ENCODE measurements at regions not wholly inside any gene's neighbourhood (a gene's known extent, or its start where the extent isn't known, plus 50 kb on each side); places are given as distances from the start of the nearest gene placed in this dataset.

DNA sequence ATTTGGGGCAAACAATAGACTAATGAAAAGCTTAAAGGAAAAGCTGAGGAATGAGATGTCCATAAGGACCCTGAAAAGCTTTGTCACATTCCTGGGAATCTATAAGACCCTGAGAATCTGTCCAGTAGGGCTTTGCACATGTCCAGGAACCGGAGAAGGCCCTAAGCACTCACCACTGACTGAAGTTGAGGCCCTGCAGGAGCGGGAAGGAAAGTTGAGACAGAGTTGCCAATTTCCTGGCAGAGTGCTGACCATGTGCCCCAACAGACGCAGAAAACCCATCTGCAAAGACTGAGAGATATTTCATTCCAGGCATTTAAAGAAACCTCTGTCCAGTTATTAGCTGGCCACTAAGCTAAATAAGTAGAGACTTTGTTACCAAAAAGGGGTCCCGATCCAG, 890.5 kb downstream of the UQCRFS1 start:
- TF ChIP-seq, protein P1, sequence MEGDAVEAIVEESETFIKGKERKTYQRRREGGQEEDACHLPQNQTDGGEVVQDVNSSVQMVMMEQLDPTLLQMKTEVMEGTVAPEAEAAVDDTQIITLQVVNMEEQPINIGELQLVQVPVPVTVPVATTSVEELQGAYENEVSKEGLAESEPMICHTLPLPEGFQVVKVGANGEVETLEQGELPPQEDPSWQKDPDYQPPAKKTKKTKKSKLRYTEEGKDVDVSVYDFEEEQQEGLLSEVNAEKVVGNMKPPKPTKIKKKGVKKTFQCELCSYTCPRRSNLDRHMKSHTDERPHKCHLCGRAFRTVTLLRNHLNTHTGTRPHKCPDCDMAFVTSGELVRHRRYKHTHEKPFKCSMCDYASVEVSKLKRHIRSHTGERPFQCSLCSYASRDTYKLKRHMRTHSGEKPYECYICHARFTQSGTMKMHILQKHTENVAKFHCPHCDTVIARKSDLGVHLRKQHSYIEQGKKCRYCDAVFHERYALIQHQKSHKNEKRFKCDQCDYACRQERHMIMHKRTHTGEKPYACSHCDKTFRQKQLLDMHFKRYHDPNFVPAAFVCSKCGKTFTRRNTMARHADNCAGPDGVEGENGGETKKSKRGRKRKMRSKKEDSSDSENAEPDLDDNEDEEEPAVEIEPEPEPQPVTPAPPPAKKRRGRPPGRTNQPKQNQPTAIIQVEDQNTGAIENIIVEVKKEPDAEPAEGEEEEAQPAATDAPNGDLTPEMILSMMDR (conservative IDR thresholded peaks at IDR 0.05) = no peak
- H4K8ac ChIP-seq (replicated peaks; ENCODE audit: insufficient read length, low read depth, low read length) = no peak overlapping the region
- H3K56ac ChIP-seq (ENCODE audit: insufficient read length, low read depth, low read length) = no peak overlapping the region
- H3K4me2 ChIP-seq (ENCODE audit: insufficient read depth, insufficient read length, low read length) = no peak overlapping the region
- no peak overlapping the region for H3K27ac ChIP-seq (ENCODE audit: insufficient read length, low read depth, low read length)
- H3K18ac ChIP-seq (ENCODE audit: insufficient read length, low read depth, low read length) = no peak overlapping the region
- H3K23ac ChIP-seq (ENCODE audit: insufficient read length, low read depth, low read length) = no peak overlapping the region
- H3K79me2 ChIP-seq (ENCODE audit: insufficient read depth, low read length) = no peaks in the 10 kb centered on the region
- H3K4me3 Mint-ChIP-seq = no peak overlapping the region
- no peak overlapping the region for H2BK120ac ChIP-seq (ENCODE audit: low read depth, low read length, poor library complexity, severe bottlenecking)
- no peak overlapping the region for H3T11ph ChIP-seq (ENCODE audit: low read length)
- no peak overlapping the region for H2BK5ac ChIP-seq (ENCODE audit: insufficient read length, low read length)
- H2BK20ac ChIP-seq (ENCODE audit: low read depth, low read length, poor library complexity, severe bottlenecking) = no peak overlapping the region
- H4K20me1 ChIP-seq (ENCODE audit: control insufficient read depth, insufficient read depth, insufficient read length) = no peaks in the 10 kb centered on the region
- H4K5ac ChIP-seq (ENCODE audit: insufficient read length, low read depth, low read length) = no peak overlapping the region
- no peak overlapping the region for H3K27ac Mint-ChIP-seq
- H2BK15ac ChIP-seq (ENCODE audit: low read depth, low read length) = no peak overlapping the region
- H3K79me1 ChIP-seq (ENCODE audit: insufficient read depth, low read depth, low read length, poor library complexity, severe bottlenecking) = no peaks in the 10 kb centered on the region
- no peaks in the 10 kb centered on the region for H3K23me2 ChIP-seq (ENCODE audit: insufficient read length, low read depth, low read length, poor library complexity, severe bottlenecking)
- no peaks in the 10 kb centered on the region for H3K9me3 Mint-ChIP-seq
- no peak overlapping the region for H2AFZ ChIP-seq (ENCODE audit: low read length)
- peaks cover 4% of the 10 kb centered on the region; the same call in 1 of the 2 replicates for H3K4me1 ChIP-seq (ENCODE audit: insufficient read depth, low read length)
- H2AK5ac ChIP-seq (ENCODE audit: insufficient read length, low read length) = no peak overlapping the region
- WGBS (ENCODE audit: extremely low coverage, insufficient read length, low lambda C conversion rate) = no CpG with 5 or more reads among the region's 4 CpGs
- no peak overlapping the region for H3K14ac ChIP-seq (ENCODE audit: insufficient read depth, low read length)
- H3K4me1 Mint-ChIP-seq = peaks cover 24 to 27% of the 10 kb centered on the region in 2 experiments
- no peak overlapping the region for H4K91ac ChIP-seq (ENCODE audit: insufficient read length, low read depth, low read length)
- H3K9me3 ChIP-seq (ENCODE audit: control insufficient read depth, low read depth, low read length) = no peaks in the 10 kb centered on the region
- no peak overlapping the region for H3K4ac ChIP-seq (ENCODE audit: low read depth, low read length)
- peaks cover 8% of the 10 kb centered on the region for H3K27me3 Mint-ChIP-seq (ENCODE audit: low read depth)
- DNase-seq = no peak
- peaks cover 2% of the 10 kb centered on the region; the same call in 1 of the 2 replicates for H3K27me3 ChIP-seq (ENCODE audit: insufficient read depth, low read length)
- no peak overlapping the region for H2BK12ac ChIP-seq (ENCODE audit: insufficient read length, low read depth, low read length)
- H3K9ac ChIP-seq (ENCODE audit: extremely low read depth, insufficient read length, low read length) = no peak overlapping the region
- no peaks in the 10 kb centered on the region for H3K36me3 Mint-ChIP-seq (ENCODE audit: insufficient read depth in 1 of 3, low read depth in 3 of 3)
